IMR-90 (cell line): ENCODE measurements at regions not wholly inside any gene's neighbourhood (a gene's known extent, or its start where the extent isn't known, plus 50 kb on each side); places are given as distances from the start of the nearest gene placed in this dataset.

Source experiments
- ATAC-seq: fragments of 200-7000 bp; cut with Tn5 transposase; 2 replicates; pipeline ENCODE4 v1.9.1; 2020; ENCODE audit warnings: low read depth, mild to moderate bottlenecking, moderate library complexity
- BruUV-seq: library from RNA; stranded (reverse); fragments of 400-500 nt; replicated peaks from 2 replicates; lab custom pipeline; 2021; lab: Mats Ljungman, UMichigan
- CTCF ChIA-PET: fragments of 300-600 bp; formaldehyde crosslinking; extraction: SDS; loops from one replicate; lab custom pipeline; 2021; ENCODE audit warnings: antibody characterized with exemption; lab: Yijun Ruan, JAX
- POLR2A ChIA-PET: fragments of 300-600 bp; sonication (Branson Sonifier 250); formaldehyde crosslinking; loops from one replicate; lab custom pipeline; 2022; ENCODE audit warnings: antibody characterized with exemption; ENCODE audit not compliant: unreplicated experiment; lab: Charles Lee
- DNase-seq: peaks from one replicate; pipeline ENCODE4 v3.0.0; 2013
- H2AFZ ChIP-seq: replicated peaks from 2 replicates; pipeline ENCODE3; 2013; ENCODE audit warnings: low read length, mild to moderate bottlenecking; ENCODE audit not compliant: poor library complexity
- H2AK5ac ChIP-seq: 2 replicates; pipeline ENCODE4 v1.6.1; 2013; ENCODE audit warnings: low read depth, low read length, inconsistent platforms
- H2AK9ac ChIP-seq: replicated peaks from 2 replicates; pipeline ENCODE3; 2013; ENCODE audit warnings: mild to moderate bottlenecking, low read depth, low read length, moderate library complexity; ENCODE audit not compliant: poor library complexity
- H2BK120ac ChIP-seq: 2 replicates; pipeline ENCODE4 v1.6.1; 2013; ENCODE audit warnings: low read depth, low read length, inconsistent platforms
- H2BK15ac ChIP-seq: 3 replicates; pipeline ENCODE4 v1.6.1; 2013; ENCODE audit warnings: low read depth, low read length, inconsistent platforms
- H2BK20ac ChIP-seq: 2 replicates; pipeline ENCODE4 v1.6.1; 2013; ENCODE audit warnings: low read depth, mild to moderate bottlenecking, inconsistent platforms, low read length, moderate library complexity
- H2BK5ac ChIP-seq: 2 replicates; pipeline ENCODE4 v1.6.1; 2013; ENCODE audit warnings: mild to moderate bottlenecking, low read depth, low read length, inconsistent platforms; ENCODE audit not compliant: poor library complexity, severe bottlenecking
- H3K14ac ChIP-seq: replicated peaks from 2 replicates; pipeline ENCODE4 v1.6.1; 2013; ENCODE audit warnings: low read depth, low read length, inconsistent platforms
- H3K18ac ChIP-seq: 2 replicates; pipeline ENCODE4 v1.6.1; 2013; ENCODE audit warnings: low read depth, low read length, control low read depth
- H3K23ac ChIP-seq: 2 replicates; pipeline ENCODE4 v1.6.1; 2013; ENCODE audit warnings: low read depth, low read length, inconsistent platforms
- H3K27ac ChIP-seq: 2 replicates; pipeline ENCODE4 v1.5.1; 2013; ENCODE audit warnings: mild to moderate bottlenecking, control low read depth, low read length; ENCODE audit not compliant: insufficient read depth
- H3K27me3 ChIP-seq: 2 replicates; pipeline ENCODE4 v1.6.1; 2013; ENCODE audit warnings: low read length; ENCODE audit not compliant: control insufficient read depth, insufficient read depth
- H3K36me3 ChIP-seq: 2 replicates; pipeline ENCODE4 v1.6.1; 2013; ENCODE audit warnings: low read length, mixed read lengths; ENCODE audit not compliant: control insufficient read depth, insufficient read depth
- H3K4ac ChIP-seq: 2 replicates; pipeline ENCODE4 v1.6.1; 2013; ENCODE audit warnings: low read depth, low read length, inconsistent platforms
- H3K4me1 ChIP-seq: 2 replicates; pipeline ENCODE4 v1.6.1; 2013; ENCODE audit warnings: low read length, mixed read lengths; ENCODE audit not compliant: control insufficient read depth, insufficient read depth
- H3K4me2 ChIP-seq: 2 replicates; pipeline ENCODE4 v1.6.1; 2013; ENCODE audit warnings: low read depth, mild to moderate bottlenecking, control low read depth, low read length, moderate library complexity
- H3K4me3 ChIP-seq: 2 replicates; pipeline ENCODE4 v1.5.1; 2013; ENCODE audit warnings: low read depth, mild to moderate bottlenecking, control low read depth, low read length, moderate library complexity; ENCODE audit not compliant: insufficient read depth
- H3K56ac ChIP-seq: 2 replicates; pipeline ENCODE4 v1.6.1; 2013; ENCODE audit warnings: low read length, inconsistent platforms; ENCODE audit not compliant: insufficient read depth; ENCODE audit errors: extremely low read depth
- H3K79me1 ChIP-seq, 2 experiments: 2 replicates each; pipeline ENCODE4 v1.6.1; 2013; ENCODE audit warnings: low read length in 2 of 2, inconsistent platforms in 1 of 2, low read depth in 1 of 2
- H3K9ac ChIP-seq: 2 replicates; pipeline ENCODE4 v1.6.1; 2013; ENCODE audit warnings: low read depth, low read length, control low read depth
- H3K9me1 ChIP-seq: 2 replicates; pipeline ENCODE4 v1.6.1; 2013; ENCODE audit warnings: low read length, inconsistent platforms; ENCODE audit not compliant: insufficient read depth
- H3K9me3 ChIP-seq: 2 replicates; pipeline ENCODE4 v1.6.1; 2013; ENCODE audit warnings: low read length; ENCODE audit not compliant: control insufficient read depth, insufficient read depth
- H4K20me1 ChIP-seq: 2 replicates; pipeline ENCODE4 v1.6.1; 2013; ENCODE audit warnings: low read length, inconsistent platforms; ENCODE audit not compliant: insufficient read depth
- H4K5ac ChIP-seq: 2 replicates; pipeline ENCODE4 v1.6.1; 2013; ENCODE audit warnings: mild to moderate bottlenecking, low read depth, low read length, control low read depth
- H4K8ac ChIP-seq, 2 experiments: 2 replicates each; pipeline ENCODE4 v1.6.1; 2013; ENCODE audit warnings: low read depth in 2 of 2, low read length in 2 of 2, control low read depth in 1 of 2, inconsistent platforms in 1 of 2
- H4K91ac ChIP-seq: 2 replicates; pipeline ENCODE4 v1.6.1; 2013; ENCODE audit warnings: low read depth, low read length, inconsistent platforms; ENCODE audit not compliant: insufficient read depth
- BHLHE40 ChIP-seq: fragments of 150-350 bp; IDR thresholded peaks from 2 replicates; pipeline ENCODE4 v1.6.1; 2016; ENCODE audit warnings: mild to moderate bottlenecking, low read depth, low read length
- CEBPB ChIP-seq: IDR thresholded peaks from 2 replicates; pipeline ENCODE4 v1.6.1; 2012; ENCODE audit warnings: low read depth, low read length, improper control_type of control experiment
- CHD1 ChIP-seq: IDR thresholded peaks from 2 replicates; pipeline ENCODE4 v1.6.1; 2012; ENCODE audit warnings: low read depth, low read length, improper control_type of control experiment
- CTCF ChIP-seq: conservative IDR thresholded peaks from 2 replicates; pipeline ENCODE4 v1.5.1; 2012; ENCODE audit warnings: mild to moderate bottlenecking, low read depth, low read length, improper control_type of control experiment
- ELK1 ChIP-seq: fragments of 150-350 bp; IDR thresholded peaks from 2 replicates; pipeline ENCODE4 v1.6.1; 2016; ENCODE audit warnings: low read depth, mild to moderate bottlenecking, low read length, moderate library complexity, borderline replicate concordance
- FOS ChIP-seq: fragments of 150-350 bp; IDR thresholded peaks from 2 replicates; pipeline ENCODE4 v1.6.1; 2016; ENCODE audit warnings: low read depth, low read length
- MAFK ChIP-seq: IDR thresholded peaks from 2 replicates; pipeline ENCODE4 v1.6.1; 2012; ENCODE audit warnings: low read depth, low read length, improper control_type of control experiment
- MAZ ChIP-seq: IDR thresholded peaks from 2 replicates; pipeline ENCODE4 v1.6.1; 2012; ENCODE audit warnings: low read depth, mild to moderate bottlenecking, low read length, improper control_type of control experiment, moderate library complexity, borderline replicate concordance
- MXI1 ChIP-seq: IDR thresholded peaks from 2 replicates; pipeline ENCODE4 v1.6.1; 2012; ENCODE audit warnings: low read depth, mild to moderate bottlenecking, low read length, moderate library complexity, borderline replicate concordance
- NFE2L2 ChIP-seq: fragments of 150-350 bp; IDR thresholded peaks from 2 replicates; pipeline ENCODE4 v1.6.1; 2016; ENCODE audit warnings: low read depth, mild to moderate bottlenecking, low read length
- POLR2A ChIP-seq: IDR thresholded peaks from 2 replicates; pipeline ENCODE4 v1.6.1; 2012; ENCODE audit warnings: mild to moderate bottlenecking, low read depth, low read length
- RAD21 ChIP-seq: IDR thresholded peaks from 2 replicates; pipeline ENCODE4 v1.6.1; 2012; ENCODE audit warnings: low read length, improper control_type of control experiment
- RCOR1 ChIP-seq: IDR thresholded peaks from 2 replicates; pipeline ENCODE4 v1.6.1; 2012; ENCODE audit warnings: mild to moderate bottlenecking, low read length, improper control_type of control experiment; ENCODE audit not compliant: insufficient replicate concordance
- RFX5 ChIP-seq: IDR thresholded peaks from 2 replicates; pipeline ENCODE4 v1.8.0; 2012; ENCODE audit warnings: low read depth, mild to moderate bottlenecking, low read length, moderate library complexity
- SMC3 ChIP-seq: fragments of 150-350 bp; IDR thresholded peaks from 2 replicates; pipeline ENCODE4 v1.6.1; 2016; ENCODE audit warnings: low read depth, mild to moderate bottlenecking, antibody characterized with exemption, low read length, moderate library complexity
- USF2 ChIP-seq: fragments of 150-350 bp; IDR thresholded peaks from 2 replicates; pipeline ENCODE4 v1.6.1; 2017; ENCODE audit warnings: mild to moderate bottlenecking, antibody characterized with exemption, low read length, low read depth
- WGBS, 2 experiments: methylation state at CpG; one replicate each; pipeline versions ENCODE4 v1.1.5 to v1.1.7; 2013; ENCODE audit warnings: missing lambda C conversion rate in 2 of 2; ENCODE audit not compliant: insufficient read length in 1 of 2; ENCODE audit errors: extremely low coverage in 2 of 2; 5-methylcytosine and 5-hydroxymethylcytosine counted together
- dilution Hi-C: fragments of 300-500 bp; cut with HindIII; formaldehyde crosslinking; loops from one replicate; pipeline ENCODE4 v1.14.3; 2018; ENCODE audit warnings: low sequenced_read_pairs; ENCODE audit not compliant: unreplicated experiment
- in situ Hi-C: fragments of 300-500 bp; cut with MboI; formaldehyde crosslinking; loops from 3 replicates; pipeline ENCODE4 v1.14.3; 2019; ENCODE audit warnings: low sequenced_read_pairs, inconsistent platforms, mixed read lengths
- intact Hi-C: fragments of 100-400 bp; cut with micrococcal nuclease; formaldehyde crosslinking; loops from 2 replicates; pipeline ENCODE4 v1.10.0; 2022

DNA sequence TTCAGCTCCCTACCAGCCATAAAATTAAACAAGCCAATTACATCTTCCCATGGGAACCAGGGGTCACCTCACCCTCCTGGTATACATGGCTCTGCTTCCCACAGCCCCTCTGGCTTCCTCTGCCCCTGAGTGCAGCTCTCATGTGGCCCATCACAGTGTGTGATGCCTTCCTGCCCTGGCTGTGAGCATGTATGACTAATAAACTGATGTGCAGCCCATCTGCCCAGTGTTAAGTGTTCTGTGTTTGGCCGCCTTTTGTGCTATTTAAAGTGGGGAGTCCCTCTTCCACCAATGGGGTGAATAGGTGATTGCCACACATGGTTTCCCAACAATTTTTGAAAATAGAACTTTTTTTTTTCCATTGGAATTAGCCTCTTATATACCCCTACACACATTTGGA is 87.7 kb upstream of the PIEZO2 start:
- no peak overlapping the region for H3K14ac ChIP-seq
- H3K4me2 ChIP-seq: no peak overlapping the region

More for the DNA sequence above, 87.7 kb upstream of the PIEZO2 start:
- H2AFZ ChIP-seq: no peak overlapping the region
- no peak overlapping the region for H2AK5ac ChIP-seq
- ChIA-PET CTCF (no interaction called here), POLR2A (no interaction called here)
- no TSS peak for BruUV-seq
- H2BK5ac ChIP-seq: no peak overlapping the region
- no peaks in the 10 kb centered on the region for H4K20me1 ChIP-seq
- TF ChIP-seq RAD21: no peak
- TF ChIP-seq RFX5: no peak
- TF ChIP-seq BHLHE40: no peak
- no peak for TF ChIP-seq ELK1
- no peak for TF ChIP-seq USF2
- no peak for TF ChIP-seq MAZ
- no peak for TF ChIP-seq SMC3
- no peak for TF ChIP-seq CEBPB
- TF ChIP-seq FOS: no peak
- no peak for TF ChIP-seq MXI1
- TF ChIP-seq MAFK: no peak
- no peak for TF ChIP-seq CHD1
- TF ChIP-seq NFE2L2: no peak
- no peak for TF ChIP-seq POLR2A
- no peak for TF ChIP-seq CTCF
- TF ChIP-seq RCOR1: no peak
- no peak overlapping the region for H4K8ac ChIP-seq
- no peak overlapping the region for H4K5ac ChIP-seq
- H3K27ac ChIP-seq: no peak overlapping the region
- H3K4me3 ChIP-seq: no peak overlapping the region
- H2BK20ac ChIP-seq: no peak overlapping the region
- no peaks in the 10 kb centered on the region for H3K79me1 ChIP-seq
- H3K9me3 ChIP-seq: no peaks in the 10 kb centered on the region
- H3K4ac ChIP-seq: no peak overlapping the region
- no peak for DNase-seq
- no peaks in the 10 kb centered on the region for H3K9me1 ChIP-seq
- no peak overlapping the region for H3K18ac ChIP-seq
- in situ Hi-C loops: no loop called here
- dilution Hi-C loops: no loop called here
- no CpG with 5 or more reads among the region's 1 CpG for WGBS, 2 experiments
- no peaks in the 10 kb centered on the region; the same call in 1 of the 2 replicates for H3K27me3 ChIP-seq
- H3K56ac ChIP-seq: no peak overlapping the region
- no peaks in the 10 kb centered on the region for H3K36me3 ChIP-seq
- intact Hi-C loops: no loop called here
- H2BK15ac ChIP-seq: no peak overlapping the region
- no peak overlapping the region for H3K9ac ChIP-seq
- no peak overlapping the region for H2AK9ac ChIP-seq
- H3K4me1 ChIP-seq: no peaks in the 10 kb centered on the region
- H4K91ac ChIP-seq: no peak overlapping the region
- ATAC-seq: no peak
- H3K23ac ChIP-seq: no peak overlapping the region
- no peak overlapping the region for H2BK120ac ChIP-seq
